ENCODE measurements at regions not wholly inside any gene's neighbourhood (a gene's known extent, or its start where the extent isn't known, plus 50 kb on each side); places are given as distances from the start of the nearest gene placed in this dataset.

DNA sequence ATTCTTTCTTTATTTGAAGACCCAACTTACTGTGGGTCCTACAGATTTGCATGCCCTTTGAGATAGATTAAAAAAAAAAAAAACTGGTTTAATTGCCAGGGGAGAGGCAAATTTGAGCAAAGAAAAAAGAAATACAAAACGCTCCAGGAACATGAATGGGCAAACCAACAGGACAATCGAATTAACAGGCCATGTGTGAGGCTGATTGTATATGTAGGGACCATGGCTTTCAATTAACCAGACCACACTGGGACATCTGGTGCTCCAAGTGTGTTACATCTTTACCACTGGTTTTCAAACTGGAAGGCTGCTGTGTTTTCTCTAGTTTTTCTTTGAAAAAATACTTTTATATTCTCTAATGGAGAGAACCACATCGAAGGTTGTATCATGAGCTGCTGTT is 612.1 kb upstream of the SEMA6A start:
- Histone ChIP-seq H3K27ac (no peak overlapping the region), H3K9me3 (no peaks in the 10 kb centered on the region), H3K27me3 (replicated peaks; ENCODE audit: insufficient read depth) (no peaks in the 10 kb centered on the region), H3K4me1 (ENCODE audit: control insufficient read depth in 1 of 2, low read depth in 2 of 2) (no peaks in the 10 kb centered on the region), H3K36me3 (no peaks in the 10 kb centered on the region), H3K4me3 (no peak overlapping the region)
- ATAC-seq (ENCODE audit: insufficient number of reproducible peaks, low FRiP score, low read depth) (no peak), DNase-seq (ENCODE audit: low spot score) (no peak)
- TF ChIP-seq, protein P1, sequence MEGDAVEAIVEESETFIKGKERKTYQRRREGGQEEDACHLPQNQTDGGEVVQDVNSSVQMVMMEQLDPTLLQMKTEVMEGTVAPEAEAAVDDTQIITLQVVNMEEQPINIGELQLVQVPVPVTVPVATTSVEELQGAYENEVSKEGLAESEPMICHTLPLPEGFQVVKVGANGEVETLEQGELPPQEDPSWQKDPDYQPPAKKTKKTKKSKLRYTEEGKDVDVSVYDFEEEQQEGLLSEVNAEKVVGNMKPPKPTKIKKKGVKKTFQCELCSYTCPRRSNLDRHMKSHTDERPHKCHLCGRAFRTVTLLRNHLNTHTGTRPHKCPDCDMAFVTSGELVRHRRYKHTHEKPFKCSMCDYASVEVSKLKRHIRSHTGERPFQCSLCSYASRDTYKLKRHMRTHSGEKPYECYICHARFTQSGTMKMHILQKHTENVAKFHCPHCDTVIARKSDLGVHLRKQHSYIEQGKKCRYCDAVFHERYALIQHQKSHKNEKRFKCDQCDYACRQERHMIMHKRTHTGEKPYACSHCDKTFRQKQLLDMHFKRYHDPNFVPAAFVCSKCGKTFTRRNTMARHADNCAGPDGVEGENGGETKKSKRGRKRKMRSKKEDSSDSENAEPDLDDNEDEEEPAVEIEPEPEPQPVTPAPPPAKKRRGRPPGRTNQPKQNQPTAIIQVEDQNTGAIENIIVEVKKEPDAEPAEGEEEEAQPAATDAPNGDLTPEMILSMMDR (IDR thresholded peaks at IDR 0.05): no peak

DNA sequence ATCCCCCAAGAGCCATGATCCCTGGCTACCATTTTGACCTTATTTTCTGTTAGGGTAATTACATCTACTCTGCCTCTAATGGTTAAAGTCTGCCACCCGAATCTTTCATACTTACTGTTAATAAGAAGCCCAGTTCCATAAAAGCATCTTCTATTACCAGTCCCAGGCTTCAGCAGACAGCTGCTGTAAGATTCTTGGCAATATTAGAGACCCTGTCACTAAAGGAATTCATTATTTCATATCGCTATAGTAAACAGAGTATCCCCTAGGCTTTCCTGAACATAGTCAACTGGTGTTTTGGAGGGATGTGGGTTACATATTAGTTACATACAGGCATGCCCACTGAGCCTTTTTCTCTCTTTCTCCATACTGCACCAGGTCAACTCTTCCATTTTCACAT is 608.7 kb upstream of the SEMA6A start:
- DNase-seq (ENCODE audit: low spot score): no peak
- ATAC-seq (ENCODE audit: insufficient number of reproducible peaks, low FRiP score, low read depth): no peak
- H3K4me1 ChIP-seq (ENCODE audit: control insufficient read depth in 1 of 2, low read depth in 2 of 2): no peaks in the 10 kb centered on the region

DNA sequence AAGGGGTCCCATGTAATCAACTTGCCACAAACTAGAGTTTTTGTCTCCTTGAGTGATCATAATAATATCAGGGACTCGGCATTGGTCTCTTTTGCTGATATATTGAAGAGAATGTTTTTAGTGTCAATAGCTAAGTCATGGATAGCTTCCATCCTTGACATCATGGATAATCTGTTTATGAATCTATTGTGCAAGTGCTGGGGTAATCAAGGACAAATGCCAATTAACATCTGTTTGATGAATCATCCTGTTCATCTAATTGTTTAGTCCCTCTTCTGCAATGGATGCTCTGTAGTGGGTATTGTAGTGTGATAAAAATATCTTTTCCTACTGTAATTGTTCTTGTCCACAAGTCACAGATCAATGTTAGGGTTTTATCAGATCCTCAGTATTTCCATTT is 607.5 kb upstream of the SEMA6A start:
- DNase-seq (ENCODE audit: low spot score) (no peak), ATAC-seq (ENCODE audit: insufficient number of reproducible peaks, low FRiP score, low read depth) (no peak)
- TF ChIP-seq, protein P1 (IDR thresholded peaks at IDR 0.05): no peak
- Histone ChIP-seq H3K27me3 (replicated peaks; ENCODE audit: insufficient read depth) (no peaks in the 10 kb centered on the region), H3K4me3 (no peak overlapping the region), H3K9me3 (no peaks in the 10 kb centered on the region), H3K27ac (no peak overlapping the region), H3K4me1 (ENCODE audit: control insufficient read depth in 1 of 2, low read depth in 2 of 2) (no peaks in the 10 kb centered on the region), H3K36me3 (no peaks in the 10 kb centered on the region)

More for the DNA sequence above, 608.7 kb upstream of the SEMA6A start:
- Histone ChIP-seq H3K9me3 (no peaks in the 10 kb centered on the region), H3K27ac (no peak overlapping the region), H3K36me3 (no peaks in the 10 kb centered on the region), H3K4me3 (no peak overlapping the region), H3K27me3 (replicated peaks; ENCODE audit: insufficient read depth) (no peaks in the 10 kb centered on the region)
- TF ChIP-seq, protein P1 (IDR thresholded peaks at IDR 0.05): no peak

DNA sequence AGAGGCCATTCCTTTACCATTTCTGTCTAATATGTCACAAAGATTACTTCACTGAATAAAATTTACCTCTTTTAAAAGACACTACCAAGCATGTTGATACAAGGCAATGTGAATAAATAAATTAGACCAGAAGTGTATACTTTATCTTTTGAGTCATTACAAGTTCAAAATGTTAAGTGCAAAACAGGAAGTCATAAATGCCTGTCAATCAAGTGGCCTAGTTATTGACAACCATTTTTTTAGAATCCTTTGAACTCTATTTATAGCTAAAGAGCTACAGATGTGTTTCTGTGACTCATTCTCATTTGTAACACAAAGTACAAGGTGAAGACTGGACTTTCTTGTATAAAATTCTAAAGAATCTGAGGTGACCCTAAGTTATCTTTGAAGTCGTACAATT is 602.7 kb upstream of the SEMA6A start:
- Histone ChIP-seq H3K27me3 (replicated peaks; ENCODE audit: insufficient read depth) (no peaks in the 10 kb centered on the region), H3K4me1 (ENCODE audit: control insufficient read depth in 1 of 2, low read depth in 2 of 2) (no peaks in the 10 kb centered on the region), H3K9me3 (no peaks in the 10 kb centered on the region), H3K27ac (no peak overlapping the region), H3K4me3 (no peak overlapping the region), H3K36me3 (no peaks in the 10 kb centered on the region)
- TF ChIP-seq, protein P1 (IDR thresholded peaks at IDR 0.05): no peak
- ATAC-seq (ENCODE audit: insufficient number of reproducible peaks, low FRiP score, low read depth) (no peak), DNase-seq (ENCODE audit: low spot score) (no peak)

DNA sequence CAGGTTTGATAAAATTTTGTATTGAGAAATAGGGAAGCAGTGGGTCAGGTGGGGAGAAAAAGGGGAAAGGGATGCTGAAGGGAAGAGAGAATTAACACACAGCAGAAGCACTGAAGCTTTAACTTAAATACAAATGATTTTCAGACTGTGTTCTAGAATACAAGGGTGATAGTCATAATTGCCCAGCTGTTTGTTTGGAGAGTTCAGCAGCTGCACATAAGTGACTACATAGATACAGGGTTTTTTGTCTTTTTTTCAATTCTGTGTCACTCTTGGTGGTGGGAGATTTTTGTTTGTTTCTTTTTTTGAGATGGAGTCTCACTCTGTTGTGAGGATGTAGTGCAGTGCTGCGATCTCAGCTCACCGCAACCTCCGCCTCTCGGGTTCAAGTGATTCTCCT is 590.4 kb upstream of the SEMA6A start:
- no peaks in the 10 kb centered on the region for H3K36me3 ChIP-seq
- DNase-seq (ENCODE audit: low spot score) (no peak), ATAC-seq (ENCODE audit: insufficient number of reproducible peaks, low FRiP score, low read depth) (no peak)
- H3K4me3 ChIP-seq: no peak overlapping the region
- H3K9me3 ChIP-seq: no peaks in the 10 kb centered on the region
- TF ChIP-seq, protein P1 (IDR thresholded peaks at IDR 0.05): no peak
- H3K4me1 ChIP-seq (ENCODE audit: control insufficient read depth in 1 of 2, low read depth in 2 of 2): no peaks in the 10 kb centered on the region
- H3K27ac ChIP-seq: no peak overlapping the region
- no peaks in the 10 kb centered on the region for H3K27me3 ChIP-seq (replicated peaks; ENCODE audit: insufficient read depth)

All from thoracic aorta (tissue), 2 donors.